Ovary (tissue), 3 donors: ENCODE measurements at regions not wholly inside any gene's neighbourhood (a gene's known extent, or its start where the extent isn't known, plus 50 kb on each side); places are given as distances from the start of the nearest gene placed in this dataset.

Experiments
- CTCF ChIP-seq, 3 donors: fragments of 450-650 bp in 2 of 3; fragments of 200-600 bp in 1 of 3; IDR thresholded peaks; one replicate each; pipeline versions ENCODE4 v1.5.1 to v1.8.0; 2016 to 2022; ENCODE audit warnings: antibody characterized with exemption in 3 of 3, mild to moderate bottlenecking in 1 of 3
- POLR2A ChIP-seq: fragments of 450-650 bp; IDR thresholded peaks from one replicate; pipeline ENCODE4 v1.6.1; 2017; ENCODE audit warnings: antibody characterized with exemption, mild to moderate bottlenecking, moderate library complexity
- donor health status: DM: no; HTN: no; CAD: no.

DNA sequence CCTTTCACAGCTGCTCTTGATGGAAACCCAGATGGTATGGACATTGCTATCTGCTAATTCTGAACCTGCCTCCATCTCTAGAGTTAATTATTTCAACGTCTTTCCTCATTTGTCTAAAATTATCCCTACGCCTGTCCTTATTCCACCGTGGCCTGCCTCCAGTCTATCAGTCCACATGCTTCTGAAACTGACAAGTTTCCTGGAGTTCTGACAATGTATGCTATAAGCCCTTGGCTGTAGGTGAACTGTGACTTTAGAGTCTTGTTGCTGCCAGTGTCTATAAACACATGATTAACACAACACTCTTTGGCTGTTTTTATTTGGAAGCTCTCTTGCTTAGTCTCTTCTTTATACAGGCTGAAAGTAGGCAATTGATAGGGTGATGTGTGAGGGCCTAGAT lies 1052.9 kb downstream of the TMTC2 start:
- TF ChIP-seq CTCF (IDR thresholded peaks at IDR 0.05) (no peak), POLR2A (no peak)
